GM12878 (cell line): ENCODE measurements at regions not wholly inside any gene's neighbourhood (a gene's known extent, or its start where the extent isn't known, plus 50 kb on each side); places are given as distances from the start of the nearest gene placed in this dataset.

ENCODE experiments used
- ATAC-seq: fragments of 200-7000 bp; cut with Tn5 transposase; 3 replicates; pipeline ENCODE4 v1.9.1; 2020; ENCODE audit warnings: mild to moderate bottlenecking, moderate library complexity
- BruUV-seq: library from RNA; stranded (reverse); fragments of 400-500 nt; replicated peaks from 2 replicates; lab custom pipeline; 2021; lab: Mats Ljungman, UMichigan
- CTCF ChIA-PET: fragments of 300-600 bp; sonication (Branson Sonifier 250); formaldehyde crosslinking; extraction: SDS; loops from one replicate; lab custom pipeline; 2021; ENCODE audit warnings: inconsistent platforms; lab: Yijun Ruan, JAX
- POLR2A ChIA-PET: fragments of 350-600 bp; formaldehyde crosslinking; extraction: SDS; loops from one replicate; lab custom pipeline; 2021; ENCODE audit warnings: inconsistent platforms; lab: Charles Lee
- RAD21 ChIA-PET: fragments of 300-600 bp; sonication (Branson Sonifier 250); formaldehyde crosslinking; loops from one replicate; lab custom pipeline; 2023; ENCODE audit warnings: antibody characterized with exemption; ENCODE audit not compliant: unreplicated experiment; lab: Charles Lee
- SMC1A ChIA-PET: fragments of 300-600 bp; sonication (Branson Sonifier 250); formaldehyde crosslinking; loops from one replicate; lab custom pipeline; 2023; ENCODE audit not compliant: unreplicated experiment, uncharacterized antibody; lab: Charles Lee
- DNase-seq: peaks from one replicate; pipeline ENCODE4 v3.0.0-alpha.2; 2011; ENCODE audit warnings: low read depth, low spot score
- FAIRE-seq: peaks from 3 replicates; lab custom pipeline; 2011; peaks lifted over from hg19 to GRCh38; lab: Jason Lieb, UNC
- H2AFZ ChIP-seq: 2 replicates; pipeline ENCODE4 v1.6.0; 2011; ENCODE audit warnings: low read depth, low read length, control low read depth; ENCODE audit not compliant: control insufficient read depth
- H3K27ac ChIP-seq: 2 replicates; pipeline ENCODE4 v1.5.1; 2011; ENCODE audit warnings: control low read depth; ENCODE audit not compliant: control insufficient read depth, insufficient read depth
- H3K27me3 ChIP-seq, 2 experiments: replicated peaks in 1 of 2; 2 replicates each; pipeline versions ENCODE4 v1.6.0 to v1.6.1; 2011; ENCODE audit warnings: low read length in 1 of 2; ENCODE audit not compliant: control insufficient read depth in 2 of 2, insufficient read depth in 2 of 2
- H3K36me3 ChIP-seq, 2 experiments: 2 replicates each; pipeline ENCODE4 v1.5.1; 2011; ENCODE audit warnings: low read length in 1 of 2; ENCODE audit not compliant: control insufficient read depth in 2 of 2, insufficient read depth in 2 of 2
- H3K4me1 ChIP-seq: 2 replicates; pipeline ENCODE4 v1.6.1; 2011; ENCODE audit warnings: mild to moderate bottlenecking, low read length, moderate library complexity, mixed read lengths; ENCODE audit not compliant: control insufficient read depth, insufficient read depth
- H3K4me2 ChIP-seq: 2 replicates; pipeline ENCODE4 v1.6.0; 2011; ENCODE audit warnings: control low read depth; ENCODE audit not compliant: control insufficient read depth, insufficient read depth
- H3K4me3 ChIP-seq: fragments of 200-600 bp; sonication (generic); 2 replicates; pipeline ENCODE4 v1.5.1; 2016
- H3K79me2 ChIP-seq: 2 replicates; pipeline ENCODE4 v1.6.0; 2011; ENCODE audit warnings: low read length; ENCODE audit not compliant: control insufficient read depth, insufficient read depth
- H3K9ac ChIP-seq: 2 replicates; pipeline ENCODE4 v1.8.0; 2011; ENCODE audit warnings: low read length, control low read depth, mixed read lengths; ENCODE audit not compliant: control insufficient read depth, insufficient read depth
- H3K9me3 ChIP-seq: replicated peaks from 3 replicates; pipeline ENCODE4 v1.5.1; 2011; ENCODE audit warnings: mild to moderate bottlenecking, low read length; ENCODE audit not compliant: control insufficient read depth, insufficient read depth
- H4K20me1 ChIP-seq: 2 replicates; pipeline ENCODE4 v1.6.0; 2011; ENCODE audit not compliant: control insufficient read depth, insufficient read depth
- ASH2L ChIP-seq: fragments of 300-600, 200-600 bp; sonication (generic); IDR thresholded peaks from 2 replicates; pipeline ENCODE4 v1.6.1; 2017; ENCODE audit warnings: low read depth, mild to moderate bottlenecking, borderline replicate concordance
- CBX3 ChIP-seq: fragments of 200-600 bp; sonication (generic); IDR thresholded peaks from 2 replicates; pipeline ENCODE4 v1.6.1; 2016; ENCODE audit warnings: low read depth, borderline replicate concordance
- CREB1 ChIP-seq: IDR thresholded peaks from 2 replicates; pipeline ENCODE4 v1.6.1; 2012; ENCODE audit warnings: low read depth, mild to moderate bottlenecking, inconsistent platforms
- EZH2 ChIP-seq: IDR thresholded peaks from 2 replicates; pipeline ENCODE4 v1.6.1; 2012; ENCODE audit warnings: low read depth, mild to moderate bottlenecking, control low read depth, inconsistent platforms, low read length, borderline replicate concordance; ENCODE audit not compliant: control insufficient read depth
- FOS ChIP-seq: IDR thresholded peaks from 3 replicates; pipeline ENCODE4 v1.6.1; 2011; ENCODE audit warnings: borderline replicate concordance; ENCODE audit not compliant: insufficient read length; ENCODE audit errors: extremely low read depth
- HSF1 ChIP-seq: fragments of 150-350 bp; IDR thresholded peaks from 2 replicates; pipeline ENCODE4 v1.6.1; 2014; ENCODE audit warnings: mild to moderate bottlenecking, low read depth, low read length
- MXI1 ChIP-seq: fragments of 150-350 bp; IDR thresholded peaks from 2 replicates; pipeline ENCODE4 v1.6.1; 2011; ENCODE audit warnings: low read depth, mild to moderate bottlenecking, inconsistent platforms, low read length, improper control_type of control experiment
- RAD51 ChIP-seq: fragments of 450-650 bp; IDR thresholded peaks from 2 replicates; pipeline ENCODE4 v1.6.1; 2016; ENCODE audit warnings: moderate library complexity, mild to moderate bottlenecking, inconsistent platforms
- RBBP5 ChIP-seq: fragments of 200-600 bp; sonication (generic); conservative IDR thresholded peaks from 2 replicates; pipeline ENCODE4 v1.6.1; 2016
- RUNX3 ChIP-seq: IDR thresholded peaks from 2 replicates; pipeline ENCODE4 v1.6.1; 2012; ENCODE audit warnings: low read length, inconsistent platforms
- SMAD1 ChIP-seq: fragments of 450-650 bp; IDR thresholded peaks from 2 replicates; pipeline ENCODE4 v1.6.1; 2018; ENCODE audit warnings: mild to moderate bottlenecking, low read depth; ENCODE audit not compliant: partially characterized antibody
- SMC3 ChIP-seq: IDR thresholded peaks from 2 replicates; pipeline ENCODE4 v1.6.1; 2011; ENCODE audit warnings: low read length, improper control_type of control experiment, borderline replicate concordance
- ZNF274 ChIP-seq: IDR thresholded peaks from one replicate; pipeline ENCODE4 v1.8.0; 2011; ENCODE audit not compliant: insufficient read length, insufficient read depth
- WGBS: methylation state at CpG from one replicate; pipeline ENCODE4 v1.1.6; 2016; ENCODE audit warnings: low lambda C conversion rate; ENCODE audit not compliant: insufficient replicate concordance, insufficient coverage; ENCODE audit errors: missing lambda C conversion rate; 5-methylcytosine and 5-hydroxymethylcytosine counted together
- in situ Hi-C: fragments of 300-500 bp; cut with MboI; formaldehyde crosslinking; loops from 9 replicates; pipeline ENCODE4 v1.14.3; 2018; ENCODE audit warnings: mixed read lengths
- intact Hi-C: fragments of 100-400 bp; cut with micrococcal nuclease; formaldehyde crosslinking; loops from one replicate; pipeline ENCODE4 v1.14.2; 2022; ENCODE audit not compliant: unreplicated experiment
- TF ChIP-seq, protein P1 (sequence below): fragments of 450-650 bp; IDR thresholded peaks from 2 replicates; pipeline ENCODE4 v1.6.1; 2016; ENCODE audit warnings: mild to moderate bottlenecking
- TF ChIP-seq, protein P2 (sequence below): fragments of 450-650 bp; IDR thresholded peaks from 2 replicates; pipeline ENCODE4 v1.6.1; 2017; ENCODE audit warnings: antibody characterized with exemption, mild to moderate bottlenecking, moderate library complexity
- TF ChIP-seq, protein P3 (sequence below): fragments of 450-650 bp; formaldehyde crosslinking; IDR thresholded peaks from 2 replicates; pipeline ENCODE4 v1.5.0; 2022; ENCODE audit warnings: mild to moderate bottlenecking, missing genetic modification characterization

GRCh38 chr6:22353101-22353500 is 56.3 kb upstream of the PRL start:
- FAIRE-seq: no peak
- TF ChIP-seq RUNX3 (no peak), RAD51 (no peak), SMC3 (no peak), ASH2L (no peak), HSF1 (no peak), SMAD1 (no peak), CREB1 (no peak), FOS (no peak), MXI1 (no peak), RBBP5 (no peak), ZNF274 (no peak), EZH2 (no peak), CBX3 (no peak)
- TF ChIP-seq, protein P1, sequence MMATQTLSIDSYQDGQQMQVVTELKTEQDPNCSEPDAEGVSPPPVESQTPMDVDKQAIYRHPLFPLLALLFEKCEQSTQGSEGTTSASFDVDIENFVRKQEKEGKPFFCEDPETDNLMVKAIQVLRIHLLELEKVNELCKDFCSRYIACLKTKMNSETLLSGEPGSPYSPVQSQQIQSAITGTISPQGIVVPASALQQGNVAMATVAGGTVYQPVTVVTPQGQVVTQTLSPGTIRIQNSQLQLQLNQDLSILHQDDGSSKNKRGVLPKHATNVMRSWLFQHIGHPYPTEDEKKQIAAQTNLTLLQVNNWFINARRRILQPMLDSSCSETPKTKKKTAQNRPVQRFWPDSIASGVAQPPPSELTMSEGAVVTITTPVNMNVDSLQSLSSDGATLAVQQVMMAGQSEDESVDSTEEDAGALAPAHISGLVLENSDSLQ: no peak
- TF ChIP-seq, protein P2, sequence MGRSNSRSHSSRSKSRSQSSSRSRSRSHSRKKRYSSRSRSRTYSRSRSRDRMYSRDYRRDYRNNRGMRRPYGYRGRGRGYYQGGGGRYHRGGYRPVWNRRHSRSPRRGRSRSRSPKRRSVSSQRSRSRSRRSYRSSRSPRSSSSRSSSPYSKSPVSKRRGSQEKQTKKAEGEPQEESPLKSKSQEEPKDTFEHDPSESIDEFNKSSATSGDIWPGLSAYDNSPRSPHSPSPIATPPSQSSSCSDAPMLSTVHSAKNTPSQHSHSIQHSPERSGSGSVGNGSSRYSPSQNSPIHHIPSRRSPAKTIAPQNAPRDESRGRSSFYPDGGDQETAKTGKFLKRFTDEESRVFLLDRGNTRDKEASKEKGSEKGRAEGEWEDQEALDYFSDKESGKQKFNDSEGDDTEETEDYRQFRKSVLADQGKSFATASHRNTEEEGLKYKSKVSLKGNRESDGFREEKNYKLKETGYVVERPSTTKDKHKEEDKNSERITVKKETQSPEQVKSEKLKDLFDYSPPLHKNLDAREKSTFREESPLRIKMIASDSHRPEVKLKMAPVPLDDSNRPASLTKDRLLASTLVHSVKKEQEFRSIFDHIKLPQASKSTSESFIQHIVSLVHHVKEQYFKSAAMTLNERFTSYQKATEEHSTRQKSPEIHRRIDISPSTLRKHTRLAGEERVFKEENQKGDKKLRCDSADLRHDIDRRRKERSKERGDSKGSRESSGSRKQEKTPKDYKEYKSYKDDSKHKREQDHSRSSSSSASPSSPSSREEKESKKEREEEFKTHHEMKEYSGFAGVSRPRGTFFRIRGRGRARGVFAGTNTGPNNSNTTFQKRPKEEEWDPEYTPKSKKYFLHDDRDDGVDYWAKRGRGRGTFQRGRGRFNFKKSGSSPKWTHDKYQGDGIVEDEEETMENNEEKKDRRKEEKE: no peak
- TF ChIP-seq, protein P3, sequence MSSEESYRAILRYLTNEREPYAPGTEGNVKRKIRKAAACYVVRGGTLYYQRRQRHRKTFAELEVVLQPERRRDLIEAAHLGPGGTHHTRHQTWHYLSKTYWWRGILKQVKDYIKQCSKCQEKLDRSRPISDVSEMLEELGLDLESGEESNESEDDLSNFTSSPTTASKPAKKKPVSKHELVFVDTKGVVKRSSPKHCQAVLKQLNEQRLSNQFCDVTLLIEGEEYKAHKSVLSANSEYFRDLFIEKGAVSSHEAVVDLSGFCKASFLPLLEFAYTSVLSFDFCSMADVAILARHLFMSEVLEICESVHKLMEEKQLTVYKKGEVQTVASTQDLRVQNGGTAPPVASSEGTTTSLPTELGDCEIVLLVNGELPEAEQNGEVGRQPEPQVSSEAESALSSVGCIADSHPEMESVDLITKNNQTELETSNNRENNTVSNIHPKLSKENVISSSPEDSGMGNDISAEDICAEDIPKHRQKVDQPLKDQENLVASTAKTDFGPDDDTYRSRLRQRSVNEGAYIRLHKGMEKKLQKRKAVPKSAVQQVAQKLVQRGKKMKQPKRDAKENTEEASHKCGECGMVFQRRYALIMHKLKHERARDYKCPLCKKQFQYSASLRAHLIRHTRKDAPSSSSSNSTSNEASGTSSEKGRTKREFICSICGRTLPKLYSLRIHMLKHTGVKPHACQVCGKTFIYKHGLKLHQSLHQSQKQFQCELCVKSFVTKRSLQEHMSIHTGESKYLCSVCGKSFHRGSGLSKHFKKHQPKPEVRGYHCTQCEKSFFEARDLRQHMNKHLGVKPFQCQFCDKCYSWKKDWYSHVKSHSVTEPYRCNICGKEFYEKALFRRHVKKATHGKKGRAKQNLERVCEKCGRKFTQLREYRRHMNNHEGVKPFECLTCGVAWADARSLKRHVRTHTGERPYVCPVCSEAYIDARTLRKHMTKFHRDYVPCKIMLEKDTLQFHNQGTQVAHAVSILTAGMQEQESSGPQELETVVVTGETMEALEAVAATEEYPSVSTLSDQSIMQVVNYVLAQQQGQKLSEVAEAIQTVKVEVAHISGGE: no peak

More at GRCh38 chr6:22353101-22353500, 56.3 kb upstream of the PRL start:
- Histone ChIP-seq H3K4me3 (no peak overlapping the region), H3K4me2 (no peak overlapping the region), H3K9me3 (no peaks in the 10 kb centered on the region; the same call in 1 of the 3 replicates), H3K9ac (no peak overlapping the region), H3K4me1 (peaks cover 14% of the 10 kb centered on the region), H3K79me2 (no peaks in the 10 kb centered on the region), H3K36me3 (no peaks in the 10 kb centered on the region), H2AFZ (no peak overlapping the region), H4K20me1 (no peaks in the 10 kb centered on the region), H3K27ac (no peak overlapping the region), H3K27me3 (no peaks in the 10 kb centered on the region)
- ChIA-PET CTCF (no interaction called here), RAD21 (interaction anchor here (0.6 kb wide), 1 partner anchor 159 kb away, joined by 5 read pairs; no protein-coding TSS in a partner anchor), POLR2A (interaction anchor here (1.3 kb wide), 1 partner anchor 11 kb away, joined by 4 read pairs; no protein-coding TSS in a partner anchor), SMC1A (interaction anchor here (1.0 to 2.4 kb wide), 4 partner anchors 9 to 118 kb away, joined by 3 to 7 read pairs (median 4); no protein-coding TSS in a partner anchor)
- no TSS peak for BruUV-seq
- in situ Hi-C loops: no loop called here
- no peak for ATAC-seq
- intact Hi-C loops: no loop called here
- no peak for DNase-seq
- WGBS: 93% methylated on average over 2 of the region's 2 CpGs
